ENCODE measurements at regions not wholly inside any gene's neighbourhood (a gene's known extent, or its start where the extent isn't known, plus 50 kb on each side); places are given as distances from the start of the nearest gene placed in this dataset.

DNA sequence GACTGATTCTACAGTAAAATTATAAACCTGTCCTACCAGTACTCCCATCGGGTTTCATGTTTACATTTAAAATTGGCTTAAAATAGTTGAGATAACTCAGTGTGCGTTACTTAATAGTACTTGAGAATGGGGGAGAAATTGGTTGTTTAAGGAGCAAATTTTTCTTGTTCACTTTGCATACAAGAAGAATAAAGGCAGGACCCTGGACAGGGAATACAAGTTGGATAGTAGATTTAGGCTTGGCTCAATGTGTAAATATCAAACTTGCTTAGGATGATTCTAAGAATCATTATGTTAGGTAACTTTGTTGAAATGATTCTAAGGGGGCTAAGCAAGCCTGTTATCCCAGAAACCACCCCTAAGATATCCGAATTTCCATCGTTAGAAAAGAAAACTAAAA lies 448.4 kb upstream of the TLE4 start:
- TF ChIP-seq, protein P1, sequence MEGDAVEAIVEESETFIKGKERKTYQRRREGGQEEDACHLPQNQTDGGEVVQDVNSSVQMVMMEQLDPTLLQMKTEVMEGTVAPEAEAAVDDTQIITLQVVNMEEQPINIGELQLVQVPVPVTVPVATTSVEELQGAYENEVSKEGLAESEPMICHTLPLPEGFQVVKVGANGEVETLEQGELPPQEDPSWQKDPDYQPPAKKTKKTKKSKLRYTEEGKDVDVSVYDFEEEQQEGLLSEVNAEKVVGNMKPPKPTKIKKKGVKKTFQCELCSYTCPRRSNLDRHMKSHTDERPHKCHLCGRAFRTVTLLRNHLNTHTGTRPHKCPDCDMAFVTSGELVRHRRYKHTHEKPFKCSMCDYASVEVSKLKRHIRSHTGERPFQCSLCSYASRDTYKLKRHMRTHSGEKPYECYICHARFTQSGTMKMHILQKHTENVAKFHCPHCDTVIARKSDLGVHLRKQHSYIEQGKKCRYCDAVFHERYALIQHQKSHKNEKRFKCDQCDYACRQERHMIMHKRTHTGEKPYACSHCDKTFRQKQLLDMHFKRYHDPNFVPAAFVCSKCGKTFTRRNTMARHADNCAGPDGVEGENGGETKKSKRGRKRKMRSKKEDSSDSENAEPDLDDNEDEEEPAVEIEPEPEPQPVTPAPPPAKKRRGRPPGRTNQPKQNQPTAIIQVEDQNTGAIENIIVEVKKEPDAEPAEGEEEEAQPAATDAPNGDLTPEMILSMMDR (IDR thresholded peaks at IDR 0.05 in 4 of 5, conservative IDR thresholded peaks at IDR 0.05 in 1 of 5): no peak
- no peak for TF ChIP-seq POLR2A (IDR thresholded peaks at IDR 0.05)

All from gastrocnemius medialis (tissue), 4 donors.